Type B pancreatic cell (in vitro differentiated cells): ENCODE measurements at regions not wholly inside any gene's neighbourhood (a gene's known extent, or its start where the extent isn't known, plus 50 kb on each side); places are given as distances from the start of the nearest gene placed in this dataset.

ENCODE experiments used
- DNase-seq: peaks from one replicate; pipeline ENCODE4 v3.0.0; 2021; ENCODE audit warnings: mixed read lengths; ENCODE audit not compliant: unreplicated experiment; ENCODE audit errors: extremely low spot score
- H3K27ac Mint-ChIP-seq: 2 replicates; pipeline ENCODE4 v1.8.0; 2021; ENCODE audit warnings: mild to moderate bottlenecking, mixed read lengths
- H3K27me3 Mint-ChIP-seq: 2 replicates; pipeline ENCODE4 v1.8.0; 2021; ENCODE audit warnings: mixed read lengths
- H3K36me3 Mint-ChIP-seq: 2 replicates; pipeline ENCODE4 v1.8.0; 2021; ENCODE audit warnings: mixed read lengths
- H3K4me1 Mint-ChIP-seq: one replicate; pipeline ENCODE4 v1.8.0; 2021; ENCODE audit warnings: mixed read lengths; ENCODE audit not compliant: unreplicated experiment
- H3K4me3 Mint-ChIP-seq: 2 replicates; pipeline ENCODE4 v1.8.0; 2021; ENCODE audit warnings: mild to moderate bottlenecking, mixed read lengths
- H3K9me3 Mint-ChIP-seq: 2 replicates; pipeline ENCODE4 v1.8.0; 2021; ENCODE audit warnings: mixed read lengths
- TF ChIP-seq, protein P1 (sequence below): fragments of 200-600 bp; sonication (generic); conservative IDR thresholded peaks from 2 replicates; pipeline ENCODE4 v1.5.0; 2021; ENCODE audit warnings: antibody characterized with exemption, mild to moderate bottlenecking

DNA sequence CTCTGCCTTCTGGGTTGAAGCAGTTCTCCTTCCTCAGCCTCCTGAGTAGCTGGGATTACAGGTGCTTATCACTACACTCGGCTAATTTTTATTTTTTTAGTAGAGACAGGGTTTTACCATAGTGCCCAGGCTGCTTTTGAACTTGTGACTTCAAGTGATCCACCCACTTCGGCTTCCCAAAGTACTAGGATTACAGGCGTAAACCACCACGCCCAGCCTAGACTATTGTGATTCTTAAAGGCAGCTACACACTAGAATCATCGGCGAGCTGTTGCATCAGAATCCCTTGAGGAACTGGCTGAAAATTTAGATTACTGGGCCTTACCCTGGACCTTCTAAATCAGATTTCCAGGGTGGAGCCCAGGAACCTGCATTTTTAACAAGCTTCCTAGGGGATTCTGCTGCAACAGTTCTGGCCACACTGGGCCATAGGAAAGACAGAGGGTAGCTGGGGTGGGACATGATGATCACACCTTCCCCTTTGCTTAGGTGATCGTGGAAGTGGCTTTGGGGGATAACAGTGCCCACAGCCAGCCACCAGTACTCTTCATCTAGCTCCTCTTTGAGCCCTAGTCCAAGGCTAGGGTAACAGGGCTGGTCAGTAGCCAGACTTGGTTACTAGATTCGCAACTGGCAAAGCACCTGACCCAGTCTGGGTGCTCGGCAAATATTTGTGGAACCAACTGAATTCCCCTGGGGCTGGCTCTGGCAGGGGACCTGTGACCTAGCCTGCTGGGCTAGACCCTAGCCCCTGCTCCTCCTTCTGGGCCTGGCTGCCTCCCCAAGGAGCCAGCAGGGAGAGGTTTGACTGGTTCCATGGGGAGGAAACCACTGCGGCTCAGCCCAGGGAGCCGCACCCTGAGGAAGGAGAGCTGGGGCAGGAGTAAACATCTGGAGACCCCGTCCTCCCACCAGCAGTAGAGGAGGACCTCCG is 67.1 kb upstream of the DUSP5 start:
- Mint-ChIP-seq H3K9me3 (no peaks in the 10 kb centered on the region), H3K27ac (no peak overlapping the region), H3K36me3 (no peaks in the 10 kb centered on the region), H3K4me1 (peaks cover 23% of the 10 kb centered on the region), H3K27me3 (no peaks in the 10 kb centered on the region), H3K4me3 (no peak overlapping the region)
- TF ChIP-seq, protein P1, sequence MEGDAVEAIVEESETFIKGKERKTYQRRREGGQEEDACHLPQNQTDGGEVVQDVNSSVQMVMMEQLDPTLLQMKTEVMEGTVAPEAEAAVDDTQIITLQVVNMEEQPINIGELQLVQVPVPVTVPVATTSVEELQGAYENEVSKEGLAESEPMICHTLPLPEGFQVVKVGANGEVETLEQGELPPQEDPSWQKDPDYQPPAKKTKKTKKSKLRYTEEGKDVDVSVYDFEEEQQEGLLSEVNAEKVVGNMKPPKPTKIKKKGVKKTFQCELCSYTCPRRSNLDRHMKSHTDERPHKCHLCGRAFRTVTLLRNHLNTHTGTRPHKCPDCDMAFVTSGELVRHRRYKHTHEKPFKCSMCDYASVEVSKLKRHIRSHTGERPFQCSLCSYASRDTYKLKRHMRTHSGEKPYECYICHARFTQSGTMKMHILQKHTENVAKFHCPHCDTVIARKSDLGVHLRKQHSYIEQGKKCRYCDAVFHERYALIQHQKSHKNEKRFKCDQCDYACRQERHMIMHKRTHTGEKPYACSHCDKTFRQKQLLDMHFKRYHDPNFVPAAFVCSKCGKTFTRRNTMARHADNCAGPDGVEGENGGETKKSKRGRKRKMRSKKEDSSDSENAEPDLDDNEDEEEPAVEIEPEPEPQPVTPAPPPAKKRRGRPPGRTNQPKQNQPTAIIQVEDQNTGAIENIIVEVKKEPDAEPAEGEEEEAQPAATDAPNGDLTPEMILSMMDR, result no peak
- no peak for DNase-seq

DNA sequence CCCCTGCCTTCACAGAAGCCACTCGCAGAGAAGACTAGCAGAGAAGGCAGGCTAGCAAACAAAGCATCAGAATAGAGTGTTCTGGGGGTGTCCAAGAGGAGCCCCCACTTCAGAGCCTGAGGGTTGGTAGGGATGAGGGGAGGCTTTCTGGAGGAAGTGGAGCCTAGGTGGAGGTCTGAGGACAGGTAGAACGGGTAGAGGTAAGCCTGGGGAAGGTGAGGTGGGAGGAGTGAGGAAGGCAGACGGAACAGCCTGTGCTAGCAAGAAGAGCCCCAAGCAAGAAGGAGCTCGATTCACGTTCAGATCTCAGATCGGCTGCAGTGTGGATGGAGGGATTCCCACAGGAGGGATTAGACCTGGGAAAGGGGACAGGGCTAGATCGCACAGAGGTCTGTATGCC is 66.0 kb upstream of the DUSP5 start:
- TF ChIP-seq, protein P1, result no peak
- Mint-ChIP-seq H3K27me3 (no peaks in the 10 kb centered on the region), H3K4me3 (no peak overlapping the region), H3K27ac (no peak overlapping the region), H3K9me3 (no peaks in the 10 kb centered on the region), H3K36me3 (no peaks in the 10 kb centered on the region), H3K4me1 (peaks cover 13% of the 10 kb centered on the region)
- DNase-seq, result no peak

DNA sequence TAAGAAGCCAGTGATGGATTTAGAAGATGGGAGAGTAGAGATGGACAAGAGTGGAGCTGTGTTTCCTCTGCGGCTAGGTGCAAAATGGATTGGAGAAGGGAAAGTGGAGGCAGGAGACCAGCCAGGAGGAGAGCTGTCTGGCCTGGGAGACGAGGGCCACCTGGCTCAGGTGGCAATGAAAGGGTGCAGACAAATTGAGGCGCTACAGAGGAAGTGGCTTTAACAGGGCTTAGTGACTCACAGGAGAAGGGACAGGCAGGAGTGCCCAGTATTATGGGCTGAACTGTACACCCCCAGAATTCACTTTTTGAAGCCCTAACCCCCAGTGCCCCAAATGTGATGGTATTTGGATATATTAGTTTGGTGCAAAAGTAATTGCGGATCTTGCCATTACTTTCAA is 65.6 kb upstream of the DUSP5 start:
- Mint-ChIP-seq H3K4me3 (no peak overlapping the region), H3K36me3 (no peaks in the 10 kb centered on the region), H3K9me3 (no peaks in the 10 kb centered on the region), H3K27me3 (no peaks in the 10 kb centered on the region), H3K27ac (no peak overlapping the region), H3K4me1 (peaks cover 9% of the 10 kb centered on the region)
- DNase-seq, result no peak
- TF ChIP-seq, protein P1, result no peak

DNA sequence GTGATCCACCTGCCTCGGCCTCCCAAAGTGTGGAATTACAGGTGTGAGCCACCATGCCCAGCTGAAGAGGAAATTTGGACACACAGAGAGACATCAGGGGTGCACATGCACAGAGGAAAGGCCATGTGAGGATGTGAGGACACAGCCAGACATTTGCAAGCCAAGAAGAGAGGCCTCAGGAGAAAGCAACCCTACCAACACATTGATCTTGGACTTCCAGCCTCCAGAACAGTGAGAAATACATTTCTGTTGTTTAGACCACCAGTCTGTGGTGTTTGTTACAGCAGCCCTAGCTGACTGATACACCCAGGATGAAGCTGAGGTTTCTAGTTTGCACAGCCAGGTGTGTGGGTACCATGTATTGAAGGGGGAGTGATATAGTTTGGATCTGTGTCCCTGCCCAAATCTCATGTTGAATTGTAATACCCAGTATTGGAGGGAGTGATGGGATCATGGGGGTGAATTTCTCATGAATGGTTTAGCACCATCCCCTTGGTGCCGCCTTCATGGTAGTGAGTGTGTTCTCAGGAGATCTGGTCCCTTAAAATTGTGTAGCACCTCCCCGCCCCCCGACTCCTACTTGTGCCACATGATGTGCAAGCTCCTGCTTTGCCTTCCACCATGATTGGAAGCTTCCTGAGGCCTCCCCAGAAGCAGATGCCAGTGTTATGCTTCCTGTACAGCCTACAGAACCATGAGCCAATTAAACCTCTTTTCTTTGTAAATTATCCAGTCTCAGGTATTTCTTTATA is 64.7 kb upstream of the DUSP5 start:
- no peaks in the 10 kb centered on the region for H3K36me3 Mint-ChIP-seq
- DNase-seq, result no peak

DNA sequence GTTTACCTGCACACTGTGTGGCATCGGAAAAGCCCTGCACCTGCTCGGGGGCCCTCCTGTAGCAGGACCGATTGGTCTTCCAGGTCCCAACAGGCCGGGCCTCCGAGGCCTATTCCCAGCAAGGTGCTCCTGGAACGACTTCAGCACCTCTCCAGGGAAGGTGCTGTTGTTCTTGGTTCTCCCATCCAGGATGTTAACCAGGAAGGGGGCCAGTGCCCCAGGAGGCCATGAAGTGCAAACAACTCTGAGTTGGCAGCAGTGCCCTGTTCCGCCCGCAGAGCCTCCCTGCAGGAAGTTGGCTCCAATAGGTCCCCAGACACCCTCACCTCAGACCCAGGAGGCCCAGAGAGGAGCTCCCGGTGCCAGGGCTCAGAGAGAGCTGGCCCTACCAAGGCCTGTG is 64.0 kb upstream of the DUSP5 start:
- no peaks in the 10 kb centered on the region for H3K27me3 Mint-ChIP-seq
- no peaks in the 10 kb centered on the region for H3K36me3 Mint-ChIP-seq
- no peak overlapping the region for H3K27ac Mint-ChIP-seq
- H3K9me3 Mint-ChIP-seq, result no peaks in the 10 kb centered on the region
- no peak overlapping the region for H3K4me3 Mint-ChIP-seq
- peaks cover 14% of the 10 kb centered on the region for H3K4me1 Mint-ChIP-seq
- no peak for DNase-seq
- TF ChIP-seq, protein P1, result no peak

More for the DNA sequence above, 64.7 kb upstream of the DUSP5 start:
- H3K27ac Mint-ChIP-seq, result no peak overlapping the region
- TF ChIP-seq, protein P1, result no peak
- H3K4me3 Mint-ChIP-seq, result no peak overlapping the region
- H3K4me1 Mint-ChIP-seq, result peaks cover 14% of the 10 kb centered on the region
- no peaks in the 10 kb centered on the region for H3K9me3 Mint-ChIP-seq
- H3K27me3 Mint-ChIP-seq, result no peaks in the 10 kb centered on the region
